Suppressor macrophage (primary cell): ENCODE measurements at regions not wholly inside any gene's neighbourhood (a gene's known extent, or its start where the extent isn't known, plus 50 kb on each side); places are given as distances from the start of the nearest gene placed in this dataset.

Experiments used
- DNase-seq, 4 experiments: peaks; one replicate each; pipeline ENCODE4 v3.0.0-alpha.2; 2020 to 2022

- DNase-seq = no peak
Measured at GRCh38 chr1:59062743-59063142, 234.2 kb upstream of the FGGY start.

- peak in 3 of 4 experiments; percentile 47 to 59 (median 51) for DNase-seq
Measured at GRCh38 chr1:59063501-59063900, 233.4 kb upstream of the FGGY start.

- DNase-seq = no peak
Measured at GRCh38 chr1:59064592-59064991, 232.3 kb upstream of the FGGY start.

- DNase-seq = no peak
Measured at GRCh38 chr1:59066236-59066635, 230.7 kb upstream of the FGGY start.

- no peak for DNase-seq
Measured at GRCh38 chr1:59070610-59071009, 226.3 kb upstream of the FGGY start.

GRCh38 chr1:59071289-59071688 is 225.6 kb upstream of the FGGY start:
- peak; percentile 28 to 74 (median 68) for DNase-seq

GRCh38 chr1:59071876-59072582 is 224.9 kb upstream of the FGGY start:
- DNase-seq = peak in 3 of 4 experiments; percentile 40 to 49 (median 43)

- peak; percentile 29 to 68 (median 58) for DNase-seq
Measured at GRCh38 chr1:59072583-59072947, 224.3 kb upstream of the FGGY start.

GRCh38 chr1:59074598-59074997 is 222.3 kb upstream of the FGGY start:
- DNase-seq = no peak

- DNase-seq = no peak
Measured at GRCh38 chr1:59075021-59075420, 221.9 kb upstream of the FGGY start.

GRCh38 chr1:59076612-59077011 is 220.3 kb upstream of the FGGY start:
- no peak for DNase-seq

GRCh38 chr1:59077466-59078069 is 219.3 kb upstream of the FGGY start:
- no peak for DNase-seq

GRCh38 chr1:59078070-59078800 is 218.7 kb upstream of the FGGY start:
- peak; percentile 33 to 67 (median 54) for DNase-seq

- no peak for DNase-seq
Measured at GRCh38 chr1:59078866-59079265, 218.0 kb upstream of the FGGY start.

- DNase-seq = peak in 3 of 4 experiments; percentile 28 to 64 (median 45)
Measured at GRCh38 chr1:59079434-59080140, 217.3 kb upstream of the FGGY start.

- DNase-seq = no peak
Measured at GRCh38 chr1:59081181-59081580, 215.7 kb upstream of the FGGY start.

- no peak for DNase-seq
Measured at GRCh38 chr1:59081795-59082194, 215.1 kb upstream of the FGGY start.

GRCh38 chr1:59083946-59084865 is 212.7 kb upstream of the FGGY start:
- no peak for DNase-seq

GRCh38 chr1:59085101-59085500 is 211.8 kb upstream of the FGGY start:
- DNase-seq = no peak

GRCh38 chr1:59089036-59089798 is 207.7 kb upstream of the FGGY start:
- DNase-seq = peak in 3 of 4 experiments; percentile 30 to 47 (median 39)

GRCh38 chr1:59089922-59090457 is 206.9 kb upstream of the FGGY start:
- DNase-seq = no peak
